Astrocyte (in vitro differentiated cells and primary cell): ENCODE measurements at regions not wholly inside any gene's neighbourhood (a gene's known extent, or its start where the extent isn't known, plus 50 kb on each side); places are given as distances from the start of the nearest gene placed in this dataset.

ENCODE experiments used
- DNase-seq: peaks from one replicate; pipeline ENCODE4 v3.0.0-alpha.2; 2010; ENCODE audit warnings: low read depth
- FAIRE-seq: peaks from 2 replicates; lab custom pipeline; 2011; peaks lifted over from hg19 to GRCh38; lab: Jason Lieb, UNC
- H2AFZ ChIP-seq: 2 replicates; pipeline ENCODE4 v1.6.0; 2012; ENCODE audit warnings: low read depth, low read length, inconsistent platforms
- H3K27ac ChIP-seq: 2 replicates; pipeline ENCODE4 v1.5.1; 2011; ENCODE audit warnings: low read depth, low read length, inconsistent platforms
- H3K27me3 ChIP-seq: 2 replicates; pipeline ENCODE4 v1.6.0; 2011; ENCODE audit warnings: low read length, inconsistent platforms; ENCODE audit not compliant: insufficient read depth
- H3K36me3 ChIP-seq: 2 replicates; pipeline ENCODE4 v1.5.1; 2011; ENCODE audit warnings: low read length, inconsistent platforms; ENCODE audit not compliant: insufficient read depth
- H3K4me1 ChIP-seq: 2 replicates; pipeline ENCODE4 v1.5.1; 2011; ENCODE audit warnings: low read length, inconsistent platforms; ENCODE audit not compliant: insufficient read depth
- H3K4me2 ChIP-seq: 2 replicates; pipeline ENCODE4 v1.6.0; 2012; ENCODE audit warnings: low read length, inconsistent platforms
- H3K4me3 ChIP-seq: 2 replicates; pipeline ENCODE4 v1.5.1; 2011; ENCODE audit warnings: low read depth, mild to moderate bottlenecking, low read length, inconsistent platforms; ENCODE audit not compliant: insufficient read depth
- H3K79me2 ChIP-seq: 2 replicates; pipeline ENCODE4 v1.6.0; 2012; ENCODE audit warnings: mild to moderate bottlenecking, low read length, inconsistent platforms; ENCODE audit not compliant: insufficient read depth
- H3K9ac ChIP-seq: 2 replicates; pipeline ENCODE4 v1.6.0; 2012; ENCODE audit warnings: mild to moderate bottlenecking, low read length, inconsistent platforms
- H3K9me3 ChIP-seq: 2 replicates; pipeline ENCODE4 v1.5.1; 2012; ENCODE audit warnings: low read depth, mild to moderate bottlenecking, low read length, inconsistent platforms; ENCODE audit not compliant: insufficient read depth
- H4K20me1 ChIP-seq: 2 replicates; pipeline ENCODE4 v1.6.0; 2012; ENCODE audit warnings: low read length, inconsistent platforms; ENCODE audit not compliant: insufficient read depth
- H3K27ac Mint-ChIP-seq: one replicate; pipeline ENCODE4 v1.8.0; 2021; ENCODE audit warnings: mild to moderate bottlenecking, mixed read lengths; ENCODE audit not compliant: unreplicated experiment
- H3K27me3 Mint-ChIP-seq: one replicate; pipeline ENCODE4 v1.8.0; 2021; ENCODE audit warnings: low read depth, mixed read lengths; ENCODE audit not compliant: unreplicated experiment
- H3K36me3 Mint-ChIP-seq: one replicate; pipeline ENCODE4 v1.8.0; 2021; ENCODE audit warnings: low read depth, mixed read lengths; ENCODE audit not compliant: unreplicated experiment
- H3K4me1 Mint-ChIP-seq: one replicate; pipeline ENCODE4 v1.8.0; 2021; ENCODE audit warnings: low read depth, mixed read lengths; ENCODE audit not compliant: unreplicated experiment
- H3K4me3 Mint-ChIP-seq: one replicate; pipeline ENCODE4 v1.8.0; 2021; ENCODE audit warnings: mild to moderate bottlenecking, moderate library complexity, mixed read lengths; ENCODE audit not compliant: unreplicated experiment
- H3K9me3 Mint-ChIP-seq: one replicate; pipeline ENCODE4 v1.8.0; 2021; ENCODE audit warnings: mild to moderate bottlenecking, mixed read lengths; ENCODE audit not compliant: unreplicated experiment
- CTCF ChIP-seq: IDR thresholded peaks from 2 replicates; pipeline ENCODE4 v1.5.1; 2011; ENCODE audit warnings: low read depth, mild to moderate bottlenecking, inconsistent platforms, low read length, moderate library complexity; ENCODE audit not compliant: insufficient read depth
- EZH2 ChIP-seq: IDR thresholded peaks from 2 replicates; pipeline ENCODE4 v1.6.1; 2012; ENCODE audit warnings: mild to moderate bottlenecking, low read length, inconsistent platforms; ENCODE audit not compliant: insufficient read depth

- FAIRE-seq (no peak), DNase-seq (no peak)
- Histone ChIP-seq H3K9ac (no peak overlapping the region), H3K4me2 (no peak overlapping the region), H3K36me3 (no peaks in the 10 kb centered on the region), H3K27me3 (peaks cover 9% of the 10 kb centered on the region), H4K20me1 (no peaks in the 10 kb centered on the region), H3K9me3 (no peaks in the 10 kb centered on the region), H3K4me3 (no peak overlapping the region), H3K4me1 (no peaks in the 10 kb centered on the region), H2AFZ (no peak overlapping the region), H3K79me2 (no peaks in the 10 kb centered on the region), H3K27ac (no peak overlapping the region)
- H3K9me3 Mint-ChIP-seq, result no peaks in the 10 kb centered on the region
- H3K4me3 Mint-ChIP-seq, result no peak overlapping the region
- no peaks in the 10 kb centered on the region for H3K4me1 Mint-ChIP-seq
- peaks cover 14% of the 10 kb centered on the region for H3K27me3 Mint-ChIP-seq
- H3K27ac Mint-ChIP-seq, result no peak overlapping the region
- TF ChIP-seq EZH2 (no peak), CTCF (no peak)
- H3K36me3 Mint-ChIP-seq, result no peaks in the 10 kb centered on the region
Observed at GRCh38 chr12:94736004-94736403, 85.6 kb upstream of the TMCC3 start.

- Histone ChIP-seq H3K4me1 (no peaks in the 10 kb centered on the region), H4K20me1 (no peaks in the 10 kb centered on the region), H3K79me2 (no peaks in the 10 kb centered on the region), H3K27me3 (peaks cover 8% of the 10 kb centered on the region), H3K36me3 (no peaks in the 10 kb centered on the region), H3K4me2 (no peak overlapping the region), H3K9me3 (no peaks in the 10 kb centered on the region), H3K9ac (no peak overlapping the region), H2AFZ (no peak overlapping the region), H3K4me3 (no peak overlapping the region), H3K27ac (no peak overlapping the region)
- H3K9me3 Mint-ChIP-seq, result no peaks in the 10 kb centered on the region
- FAIRE-seq (no peak), DNase-seq (no peak)
- H3K27me3 Mint-ChIP-seq, result peaks cover 7% of the 10 kb centered on the region
- TF ChIP-seq EZH2 (no peak), CTCF (no peak)
- no peak overlapping the region for H3K4me3 Mint-ChIP-seq
- peaks cover 2% of the 10 kb centered on the region for H3K36me3 Mint-ChIP-seq
- H3K27ac Mint-ChIP-seq, result no peak overlapping the region
- H3K4me1 Mint-ChIP-seq, result no peaks in the 10 kb centered on the region
Observed at GRCh38 chr12:94733727-94734126, 83.4 kb upstream of the TMCC3 start.

GRCh38 chr12:94732367-94732990 lies 82.1 kb upstream of the TMCC3 start:
- no peak for DNase-seq
- no peaks in the 10 kb centered on the region for H3K4me1 ChIP-seq
- H3K4me3 Mint-ChIP-seq, result no peak overlapping the region
- no peaks in the 10 kb centered on the region for H3K4me1 Mint-ChIP-seq
- peaks cover 2% of the 10 kb centered on the region for H3K36me3 Mint-ChIP-seq
- TF ChIP-seq EZH2, result no peak
- no peak for TF ChIP-seq CTCF
- peaks cover 7% of the 10 kb centered on the region for H3K27me3 Mint-ChIP-seq
- FAIRE-seq, result no peak
- H2AFZ ChIP-seq, result no peak overlapping the region
- peaks cover 8% of the 10 kb centered on the region for H3K27me3 ChIP-seq
- no peak overlapping the region for H3K4me2 ChIP-seq
- no peaks in the 10 kb centered on the region for H3K9me3 ChIP-seq
- no peak overlapping the region for H3K4me3 ChIP-seq
- H3K36me3 ChIP-seq, result no peaks in the 10 kb centered on the region
- no peaks in the 10 kb centered on the region for H3K9me3 Mint-ChIP-seq
- no peak overlapping the region for H3K27ac Mint-ChIP-seq
- H3K9ac ChIP-seq, result no peak overlapping the region
- no peak overlapping the region for H3K27ac ChIP-seq
- H4K20me1 ChIP-seq, result no peaks in the 10 kb centered on the region
- no peaks in the 10 kb centered on the region for H3K79me2 ChIP-seq
